Panc1 (cell line): ENCODE measurements at regions not wholly inside any gene's neighbourhood (a gene's known extent, or its start where the extent isn't known, plus 50 kb on each side); places are given as distances from the start of the nearest gene placed in this dataset.

Experiments used
- ATAC-seq: fragments of 200-7000 bp; cut with Tn5 transposase; 2 replicates; pipeline ENCODE4 v1.9.1; 2020; ENCODE audit warnings: mild to moderate bottlenecking, moderate library complexity
- BruUV-seq: library from RNA; stranded (reverse); fragments of 400-500 nt; replicated peaks from 2 replicates; lab custom pipeline; 2021; lab: Mats Ljungman, UMichigan
- CTCF ChIA-PET: fragments of 300-600 bp; sonication (Branson Sonifier 250); formaldehyde crosslinking; loops from one replicate; lab custom pipeline; 2022; ENCODE audit warnings: antibody characterized with exemption; lab: Charles Lee
- POLR2A ChIA-PET: fragments of 300-600 bp; sonication (Branson Sonifier 250); formaldehyde crosslinking; loops from one replicate; lab custom pipeline; 2022; ENCODE audit warnings: antibody characterized with exemption; lab: Charles Lee
- DNase-seq: peaks from one replicate; pipeline ENCODE4 v3.0.0-alpha.2; 2010; ENCODE audit warnings: low read depth, low spot score
- H3K27ac ChIP-seq: 2 replicates; pipeline ENCODE4 v1.5.1; 2011; ENCODE audit warnings: mild to moderate bottlenecking, low read length, inconsistent platforms
- H3K27me3 ChIP-seq: fragments of 200-500 bp; sonication (Bioruptor generic); 2 replicates; pipeline ENCODE4 v1.6.0; 2014; ENCODE audit warnings: low read length, inconsistent platforms; ENCODE audit not compliant: control insufficient read depth, insufficient read depth
- H3K36me3 ChIP-seq: fragments of 200-500 bp; sonication (Bioruptor generic); 2 replicates; pipeline ENCODE4 v1.5.1; 2014; ENCODE audit warnings: inconsistent platforms, mild to moderate bottlenecking, low read length, moderate library complexity; ENCODE audit not compliant: control insufficient read depth, insufficient read depth
- H3K4me1 ChIP-seq: 2 replicates; pipeline ENCODE4 v1.5.1; 2011; ENCODE audit warnings: inconsistent platforms, mild to moderate bottlenecking, low read length, moderate library complexity; ENCODE audit not compliant: control insufficient read depth, insufficient read depth
- H3K4me3 ChIP-seq, 2 experiments: 2 replicates each; pipeline ENCODE4 v1.5.1; 2011 to 2012; ENCODE audit warnings: low read depth in 2 of 2, low read length in 2 of 2, mild to moderate bottlenecking in 2 of 2, inconsistent platforms in 1 of 2, moderate library complexity in 1 of 2
- H3K9me3 ChIP-seq: fragments of 200-500 bp; sonication (Bioruptor generic); 2 replicates; pipeline ENCODE4 v1.5.1; 2014; ENCODE audit warnings: low read depth, mild to moderate bottlenecking, inconsistent platforms, low read length, moderate library complexity; ENCODE audit not compliant: control insufficient read depth, insufficient read depth
- CTCF ChIP-seq: fragments of 450-650 bp; IDR thresholded peaks from 2 replicates; pipeline ENCODE4 v1.5.1; 2017; ENCODE audit warnings: mild to moderate bottlenecking
- POLR2AphosphoS5 ChIP-seq: IDR thresholded peaks from 2 replicates; pipeline ENCODE4 v1.6.1; 2012; ENCODE audit warnings: mild to moderate bottlenecking, low read depth, low read length, moderate library complexity
- REST ChIP-seq, 2 experiments: IDR thresholded peaks; 2 replicates each; pipeline ENCODE4 v1.6.1; 2011 to 2012; ENCODE audit warnings: low read depth in 2 of 2, control low read depth in 1 of 2, low read length in 1 of 2, mild to moderate bottlenecking in 1 of 2, moderate library complexity in 1 of 2; ENCODE audit not compliant: insufficient read depth in 1 of 2
- SIN3A ChIP-seq: IDR thresholded peaks from 2 replicates; pipeline ENCODE4 v1.6.1; 2012; ENCODE audit warnings: low read depth, mild to moderate bottlenecking, low read length, moderate library complexity, borderline replicate concordance; ENCODE audit not compliant: insufficient read depth
- TCF7L2 ChIP-seq: IDR thresholded peaks from 2 replicates; pipeline ENCODE4 v1.6.1; 2011; ENCODE audit warnings: mild to moderate bottlenecking, low read depth, low read length, inconsistent platforms
- in situ Hi-C: cut with HindIII; loops from 2 replicates; pipeline ENCODE4 v1.10.0; 2016; ENCODE audit warnings: low sequenced_read_pairs, low pct_unique_long_range_greater_than_20kb
- intact Hi-C: fragments of 100-400 bp; cut with micrococcal nuclease; formaldehyde crosslinking; loops from one replicate; pipeline ENCODE4 v1.10.0; 2022; ENCODE audit not compliant: unreplicated experiment

GRCh38 chr5:159619826-159620225 lies 289.5 kb upstream of the IL12B start:
- no peaks in the 10 kb centered on the region for H3K9me3 ChIP-seq
- no peak overlapping the region for H3K4me3 ChIP-seq
- no peak for ATAC-seq
- no TSS peak for BruUV-seq
- ChIA-PET POLR2A (no interaction called here), CTCF (no interaction called here)
- H3K27me3 ChIP-seq = no peaks in the 10 kb centered on the region
- H3K4me1 ChIP-seq = no peaks in the 10 kb centered on the region
- H3K36me3 ChIP-seq = no peaks in the 10 kb centered on the region
- DNase-seq = no peak
- intact Hi-C loops = no loop called here
- TF ChIP-seq POLR2AphosphoS5 (no peak), CTCF (no peak), SIN3A (no peak), REST (IDR thresholded peaks at IDR 0.05; ENCODE audit: insufficient read depth in 1 of 2, low read depth in 2 of 2, low read length in 1 of 2) (no peak), TCF7L2 (no peak)
- in situ Hi-C loops = no loop called here
- H3K27ac ChIP-seq = no peak overlapping the region

- intact Hi-C loops = no loop called here
- H3K27me3 ChIP-seq = no peaks in the 10 kb centered on the region
- no peaks in the 10 kb centered on the region for H3K36me3 ChIP-seq
- ATAC-seq = no peak
- no TSS peak for BruUV-seq
- H3K27ac ChIP-seq = no peak overlapping the region
- POLR2A ChIA-PET = no interaction called here
- no peak for DNase-seq
- CTCF ChIA-PET = no interaction called here
- TF ChIP-seq REST (IDR thresholded peaks at IDR 0.05; ENCODE audit: insufficient read depth in 1 of 2, low read depth in 2 of 2, low read length in 1 of 2) (no peak), POLR2AphosphoS5 (no peak), SIN3A (no peak), TCF7L2 (no peak), CTCF (no peak)
- in situ Hi-C loops = no loop called here
- no peaks in the 10 kb centered on the region for H3K4me1 ChIP-seq
- H3K4me3 ChIP-seq = no peak overlapping the region
- no peaks in the 10 kb centered on the region for H3K9me3 ChIP-seq
Measured at GRCh38 chr5:159620853-159621540, 290.7 kb upstream of the IL12B start.
